Esophagus (tissue), 2 donors: ENCODE measurements at regions not wholly inside any gene's neighbourhood (a gene's known extent, or its start where the extent isn't known, plus 50 kb on each side); places are given as distances from the start of the nearest gene placed in this dataset.

Experiments
- H3K27ac ChIP-seq, 2 donors: one replicate each; pipeline ENCODE4 v1.5.1; 2013; ENCODE audit warnings: low read depth in 2 of 2, mild to moderate bottlenecking in 2 of 2, inconsistent platforms in 1 of 2, low read length in 1 of 2, moderate library complexity in 1 of 2
- H3K27me3 ChIP-seq, 2 donors: one replicate each; pipeline ENCODE4 v1.6.1; 2013; ENCODE audit warnings: low read length in 2 of 2, control low read depth in 1 of 2, mild to moderate bottlenecking in 1 of 2; ENCODE audit not compliant: insufficient read depth in 2 of 2, control insufficient read depth in 1 of 2
- H3K36me3 ChIP-seq, 2 donors: one replicate each; pipeline ENCODE4 v1.6.1; 2013; ENCODE audit warnings: low read length in 1 of 2; ENCODE audit not compliant: control insufficient read depth in 2 of 2, insufficient read depth in 2 of 2
- H3K4me1 ChIP-seq, 2 donors: one replicate each; pipeline ENCODE4 v1.6.1; 2013; ENCODE audit warnings: low read length in 1 of 2; ENCODE audit not compliant: control insufficient read depth in 2 of 2, insufficient read depth in 2 of 2
- H3K4me3 ChIP-seq, 2 donors: one replicate each; pipeline ENCODE4 v1.5.1; 2013; ENCODE audit warnings: low read length in 2 of 2, mild to moderate bottlenecking in 2 of 2, low read depth in 1 of 2, moderate library complexity in 1 of 2
- H3K9me3 ChIP-seq, 2 donors: one replicate each; pipeline ENCODE4 v1.6.1; 2013; ENCODE audit warnings: mild to moderate bottlenecking in 2 of 2, low read depth in 1 of 2, low read length in 1 of 2, moderate library complexity in 1 of 2; ENCODE audit not compliant: control insufficient read depth in 2 of 2, insufficient read depth in 1 of 2
- WGBS, 2 donors: extraction: QIAGEN DNeasy Blood & Tissue Kit; methylation state at CpG; one replicate each; pipeline ENCODE4 v1.1.7; 2013; 5-methylcytosine and 5-hydroxymethylcytosine counted together
- donor health status: healthy with polysubstance abuse.
- donor health status: Bipolar disorder and iron deficiency.

DNA sequence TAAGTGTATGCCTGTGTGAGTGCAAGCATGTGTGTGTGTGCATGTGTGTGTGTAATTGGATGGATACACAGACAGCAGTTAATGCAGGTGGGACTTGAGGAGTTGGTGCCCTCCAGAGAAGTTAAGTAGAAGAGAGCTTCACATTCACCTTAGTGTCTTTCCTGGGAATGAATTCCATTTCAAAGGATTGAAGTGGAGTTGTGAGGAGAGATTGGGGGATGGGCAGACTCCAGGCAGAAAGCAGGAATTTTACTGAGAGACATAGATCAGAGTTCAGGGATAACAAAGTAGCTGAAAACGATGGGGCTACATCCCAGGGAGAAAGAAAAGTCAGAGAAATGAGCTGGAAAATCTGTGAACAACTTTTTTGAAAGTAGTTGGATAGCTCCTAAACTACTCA, 464.4 kb downstream of the TCERG1L start:
- H3K27me3 ChIP-seq, result no peaks in the 10 kb centered on the region
- no peaks in the 10 kb centered on the region for H3K4me1 ChIP-seq
- no peak overlapping the region for H3K27ac ChIP-seq
- H3K9me3 ChIP-seq, result peaks cover 0 to 2% of the 10 kb centered on the region in 2 donors
- no peaks in the 10 kb centered on the region for H3K36me3 ChIP-seq
- WGBS, 2 donors, result 15 to 17% methylated on average over 1 of the region's 1 CpG
- H3K4me3 ChIP-seq, result no peak overlapping the region

DNA sequence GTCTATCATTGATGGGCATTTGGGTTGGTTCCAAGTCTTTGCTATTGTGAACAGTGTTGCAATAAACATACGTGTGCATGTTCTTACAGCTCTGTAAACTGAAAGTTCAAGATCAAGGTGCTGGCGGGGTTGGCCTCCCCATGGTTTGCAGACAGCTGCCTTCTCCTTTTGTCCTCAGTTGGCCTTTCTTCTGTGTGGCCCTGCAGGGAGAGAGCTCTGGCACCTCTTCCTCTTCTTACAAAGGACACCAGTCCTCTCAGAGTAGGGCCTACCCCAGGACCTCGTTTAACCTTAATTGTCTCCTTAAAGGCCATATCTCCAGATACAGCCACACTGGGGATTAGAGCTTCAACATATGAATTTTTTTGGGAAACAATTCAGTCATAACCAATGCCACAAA, 462.7 kb downstream of the TCERG1L start:
- Histone ChIP-seq H3K27ac (no peak overlapping the region), H3K9me3 (peaks cover 0 to 2% of the 10 kb centered on the region in 2 donors), H3K4me3 (no peak overlapping the region), H3K4me1 (no peaks in the 10 kb centered on the region), H3K36me3 (no peaks in the 10 kb centered on the region), H3K27me3 (no peaks in the 10 kb centered on the region)
- WGBS, 2 donors, result 73 to 86% methylated on average over 3 of the region's 3 CpGs

DNA sequence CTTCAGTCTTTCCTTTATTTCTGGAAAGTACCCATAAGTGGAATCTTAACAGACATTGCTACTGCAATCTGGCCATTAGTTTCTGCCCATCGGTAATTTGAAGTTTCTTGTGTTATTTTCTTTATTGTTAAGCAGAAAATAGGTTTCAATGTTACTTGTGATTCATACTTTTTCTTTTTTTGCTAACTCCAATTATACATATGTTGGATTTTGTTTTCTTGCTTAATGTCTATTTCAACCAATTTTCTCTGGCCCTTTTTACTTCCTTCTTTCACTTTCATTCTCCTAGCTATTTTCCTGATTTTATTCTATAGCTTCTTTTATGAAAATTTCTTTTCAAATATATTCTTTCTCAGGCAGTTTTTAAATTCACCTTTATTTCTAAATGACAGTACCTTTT, 457.4 kb downstream of the TCERG1L start:
- Histone ChIP-seq H3K4me1 (no peaks in the 10 kb centered on the region), H3K4me3 (no peak overlapping the region), H3K9me3 (peaks cover 0 to 3% of the 10 kb centered on the region in 2 donors), H3K27me3 (no peaks in the 10 kb centered on the region), H3K36me3 (no peaks in the 10 kb centered on the region), H3K27ac (no peak overlapping the region)
- 48 to 71% methylated on average over 1 of the region's 1 CpG for WGBS, 2 donors

DNA sequence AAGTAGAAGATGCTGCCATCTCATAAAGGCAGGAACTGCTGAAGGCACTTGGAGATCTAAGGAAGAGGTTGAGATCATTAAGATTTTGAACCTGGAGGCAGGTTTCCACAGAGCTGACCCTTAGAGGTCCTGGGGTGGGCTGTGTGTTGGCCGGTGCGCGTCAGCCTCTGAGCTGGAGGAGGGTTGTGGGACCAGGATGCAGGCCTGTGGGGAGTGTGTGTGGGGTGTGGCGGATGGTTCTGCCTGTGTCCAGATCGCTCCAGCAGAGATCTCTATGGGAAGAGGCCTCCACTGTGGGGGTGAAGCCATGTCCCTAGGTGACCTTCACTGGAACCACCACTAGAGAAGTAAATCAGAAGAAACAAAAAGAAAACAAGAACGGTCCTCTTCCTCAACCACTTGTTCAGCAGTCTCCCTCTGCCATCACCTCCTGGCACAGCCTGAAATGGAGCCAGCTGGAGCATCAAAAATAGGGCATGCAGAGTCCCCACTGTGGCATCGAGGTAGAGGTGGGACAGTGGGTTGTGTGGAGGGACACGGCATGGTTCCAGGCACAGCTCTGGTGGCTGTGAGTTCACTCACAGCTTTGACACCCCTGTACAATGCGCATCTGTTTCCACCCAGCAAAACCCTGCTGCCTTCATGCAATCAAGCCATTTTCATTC, 453.8 kb downstream of the TCERG1L start:
- H3K27ac ChIP-seq, result no peak overlapping the region
- 87 to 88% methylated on average over 9 of the region's 9 CpGs for WGBS, 2 donors
- H3K9me3 ChIP-seq, result peaks cover 0 to 3% of the 10 kb centered on the region in 2 donors
- no peak overlapping the region for H3K4me3 ChIP-seq
- no peaks in the 10 kb centered on the region for H3K4me1 ChIP-seq
- H3K27me3 ChIP-seq, result no peaks in the 10 kb centered on the region
- H3K36me3 ChIP-seq, result no peaks in the 10 kb centered on the region

DNA sequence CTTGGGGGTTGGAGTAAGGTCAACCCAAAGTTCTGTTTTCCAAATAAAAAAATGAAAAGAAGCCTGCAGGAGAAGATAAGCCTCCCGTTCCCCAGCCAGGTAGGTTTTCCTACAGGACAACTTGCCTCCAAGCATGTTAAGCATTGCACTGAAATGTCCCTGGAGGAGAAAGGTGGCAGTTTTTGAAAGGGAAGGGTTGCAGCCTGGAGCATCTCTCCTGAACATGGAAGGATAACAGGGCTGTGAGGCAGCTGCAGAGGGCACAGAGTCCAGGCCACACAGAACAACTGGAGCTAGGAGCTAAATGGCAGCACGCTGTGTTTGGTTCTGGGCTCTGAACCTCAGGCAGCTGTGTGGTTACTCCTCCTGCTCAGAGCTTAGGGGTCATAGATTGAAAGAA, 452.9 kb downstream of the TCERG1L start:
- H3K36me3 ChIP-seq, result no peaks in the 10 kb centered on the region
- H3K4me1 ChIP-seq, result no peaks in the 10 kb centered on the region
- peaks cover 0 to 3% of the 10 kb centered on the region in 2 donors for H3K9me3 ChIP-seq
- H3K27me3 ChIP-seq, result no peaks in the 10 kb centered on the region
- no peak overlapping the region for H3K27ac ChIP-seq
- H3K4me3 ChIP-seq, result no peak overlapping the region
- 43 to 52% methylated on average over 2 of the region's 2 CpGs for WGBS, 2 donors

DNA sequence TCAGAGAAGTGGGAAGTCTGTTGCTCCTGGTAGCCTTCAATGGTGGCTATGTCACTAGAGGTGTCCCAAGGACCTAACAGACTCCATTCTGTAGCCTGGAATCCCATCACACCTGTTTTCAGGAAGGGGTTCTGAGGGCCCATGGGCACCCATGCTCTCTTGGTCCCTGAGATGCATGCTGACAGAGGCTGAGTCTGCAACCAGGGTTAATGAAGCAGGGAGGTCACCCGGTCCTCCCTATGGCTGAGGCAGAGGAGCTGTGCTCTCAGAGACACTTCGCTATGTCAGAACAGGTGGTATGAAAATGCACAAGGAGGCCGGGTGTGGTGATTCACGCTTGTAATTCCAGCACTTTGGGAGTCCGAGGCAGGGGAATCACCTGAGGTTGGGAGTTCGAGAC, 452.1 kb downstream of the TCERG1L start:
- H3K9me3 ChIP-seq, result peaks cover 0 to 3% of the 10 kb centered on the region in 2 donors
- no peaks in the 10 kb centered on the region for H3K27me3 ChIP-seq
- no peak overlapping the region for H3K4me3 ChIP-seq
- 85 to 87% methylated on average over 6 of the region's 6 CpGs for WGBS, 2 donors
- no peaks in the 10 kb centered on the region for H3K4me1 ChIP-seq
- no peak overlapping the region for H3K27ac ChIP-seq
- H3K36me3 ChIP-seq, result no peaks in the 10 kb centered on the region

DNA sequence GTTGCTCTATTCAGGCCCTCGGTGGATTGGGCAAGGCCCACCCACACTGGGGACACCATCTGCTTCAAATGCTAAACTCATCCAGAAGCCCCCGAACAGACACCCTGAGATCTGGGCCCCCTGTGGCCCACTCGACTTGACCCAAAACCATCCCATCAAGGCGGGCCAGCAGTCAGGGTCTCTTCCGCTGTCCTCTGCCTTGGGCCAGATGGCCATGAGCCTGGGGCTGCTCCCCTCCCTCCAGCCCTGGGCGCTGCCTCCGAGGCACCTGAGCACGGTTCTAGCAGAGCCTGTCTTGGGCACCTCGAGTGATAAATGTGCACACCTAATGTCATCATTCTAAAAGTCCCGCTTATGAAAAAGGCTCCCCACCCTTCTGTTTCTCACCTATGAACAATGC, 449.4 kb downstream of the TCERG1L start:
- Histone ChIP-seq H3K36me3 (no peaks in the 10 kb centered on the region), H3K27ac (no peak overlapping the region), H3K4me3 (no peak overlapping the region), H3K9me3 (no peaks in the 10 kb centered on the region), H3K4me1 (no peaks in the 10 kb centered on the region), H3K27me3 (no peaks in the 10 kb centered on the region)
- 89 to 91% methylated on average over 9 to 10 of the region's 10 CpGs for WGBS, 2 donors

DNA sequence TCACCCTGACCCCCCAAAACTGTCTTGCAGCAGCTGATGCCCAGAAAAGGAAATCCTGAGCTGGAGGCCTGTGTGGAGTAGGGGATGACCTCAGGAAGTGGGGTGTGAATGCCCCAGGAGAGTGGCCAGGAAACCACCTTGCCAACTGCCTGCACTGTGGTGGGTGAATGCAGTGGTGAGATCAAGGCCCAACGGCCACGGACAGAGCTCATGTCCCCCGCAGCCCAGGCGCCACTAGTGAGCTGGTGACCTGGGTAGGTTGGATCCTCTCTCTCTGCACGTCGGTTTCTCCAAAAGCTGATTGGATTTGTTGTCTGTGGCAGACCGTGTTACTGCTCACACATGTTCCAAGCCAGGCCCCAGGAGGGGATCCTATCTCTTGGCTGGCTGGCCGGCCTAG, 448.9 kb downstream of the TCERG1L start:
- H3K27me3 ChIP-seq, result no peaks in the 10 kb centered on the region
- no peaks in the 10 kb centered on the region for H3K36me3 ChIP-seq
- 86 to 88% methylated on average over 8 of the region's 8 CpGs for WGBS, 2 donors
- no peaks in the 10 kb centered on the region for H3K9me3 ChIP-seq
- H3K27ac ChIP-seq, result no peak overlapping the region
- H3K4me1 ChIP-seq, result no peaks in the 10 kb centered on the region
- H3K4me3 ChIP-seq, result no peak overlapping the region

DNA sequence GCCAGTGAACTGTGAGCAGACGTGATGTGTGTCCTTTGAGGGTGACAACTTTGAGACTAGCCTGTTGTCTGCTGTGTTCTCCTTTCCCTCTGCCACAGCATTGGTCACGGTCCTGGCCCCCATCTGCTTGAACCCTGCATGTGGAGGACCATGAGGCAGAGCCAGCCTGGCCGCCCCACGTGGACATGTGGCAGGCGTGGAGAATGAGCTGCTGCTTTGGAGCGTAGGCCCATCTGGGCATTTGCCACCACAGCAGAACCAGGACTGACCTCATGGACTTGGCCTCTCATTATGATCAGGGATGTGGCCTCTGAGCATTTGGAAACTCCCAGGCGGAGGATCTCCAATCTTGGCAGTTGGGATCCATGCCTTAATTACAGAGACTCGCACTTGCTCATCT, 448.5 kb downstream of the TCERG1L start:
- Histone ChIP-seq H3K4me1 (no peaks in the 10 kb centered on the region), H3K27me3 (no peaks in the 10 kb centered on the region), H3K27ac (no peak overlapping the region), H3K4me3 (no peak overlapping the region), H3K36me3 (no peaks in the 10 kb centered on the region), H3K9me3 (no peaks in the 10 kb centered on the region)
- 84% methylated on average over 8 of the region's 8 CpGs for WGBS, 2 donors

DNA sequence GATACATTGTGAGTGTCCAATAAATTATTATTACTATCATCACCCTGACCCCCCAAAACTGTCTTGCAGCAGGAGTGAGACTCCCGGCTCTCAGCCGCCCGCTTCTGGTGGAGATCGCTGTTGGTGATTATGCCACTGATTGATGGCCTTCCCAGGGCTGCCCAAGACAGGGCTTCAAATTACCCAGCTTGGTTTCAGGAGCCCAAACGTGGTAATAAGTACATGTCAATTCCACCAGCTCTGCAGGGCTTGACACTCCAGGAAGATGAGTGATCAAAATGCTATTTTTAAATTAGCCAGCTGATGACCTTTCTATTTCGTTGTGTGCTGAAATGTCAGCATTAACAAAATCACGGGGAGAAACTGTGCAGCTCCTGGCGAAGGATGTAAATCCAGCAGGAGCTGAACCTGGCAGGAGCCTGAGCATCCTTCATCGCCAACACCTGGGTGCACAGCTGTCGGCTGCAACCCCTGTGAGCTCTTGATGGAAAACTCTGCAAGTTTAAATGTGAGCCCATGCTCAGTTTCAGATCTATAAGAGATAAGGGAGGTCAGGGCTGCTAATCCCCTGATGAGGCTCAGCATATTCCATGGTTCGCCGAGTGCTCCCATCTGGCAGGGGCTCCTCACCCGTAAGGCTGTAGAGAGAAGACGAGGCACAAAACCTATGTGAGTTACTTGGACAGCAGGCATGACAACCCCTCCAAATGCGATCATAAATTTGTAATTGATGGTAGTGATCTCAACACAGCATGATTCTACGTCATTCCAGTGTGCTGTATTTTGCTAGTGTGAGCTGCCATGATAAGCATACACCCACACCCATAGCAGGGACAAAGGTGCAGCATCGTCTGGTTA, 446.3 kb downstream of the TCERG1L start:
- Histone ChIP-seq H3K9me3 (no peaks in the 10 kb centered on the region), H3K4me3 (no peak overlapping the region), H3K4me1 (no peaks in the 10 kb centered on the region), H3K27me3 (no peaks in the 10 kb centered on the region), H3K36me3 (no peaks in the 10 kb centered on the region), H3K27ac (no peak overlapping the region)
- WGBS, 2 donors, result 64 to 68% methylated on average over 17 of the region's 17 CpGs
